IMR-90 (cell line): ENCODE measurements at regions not wholly inside any gene's neighbourhood (a gene's known extent, or its start where the extent isn't known, plus 50 kb on each side); places are given as distances from the start of the nearest gene placed in this dataset.

Experiments used
- ATAC-seq: fragments of 200-7000 bp; cut with Tn5 transposase; 2 replicates; pipeline ENCODE4 v1.9.1; 2020; ENCODE audit warnings: low read depth, mild to moderate bottlenecking, moderate library complexity
- BruUV-seq: library from RNA; stranded (reverse); fragments of 400-500 nt; replicated peaks from 2 replicates; lab custom pipeline; 2021; lab: Mats Ljungman, UMichigan
- CTCF ChIA-PET: fragments of 300-600 bp; formaldehyde crosslinking; extraction: SDS; loops from one replicate; lab custom pipeline; 2021; ENCODE audit warnings: antibody characterized with exemption; lab: Yijun Ruan, JAX
- POLR2A ChIA-PET: fragments of 300-600 bp; sonication (Branson Sonifier 250); formaldehyde crosslinking; loops from one replicate; lab custom pipeline; 2022; ENCODE audit warnings: antibody characterized with exemption; ENCODE audit not compliant: unreplicated experiment; lab: Charles Lee
- DNase-seq: peaks from one replicate; pipeline ENCODE4 v3.0.0; 2013
- H2AFZ ChIP-seq: replicated peaks from 2 replicates; pipeline ENCODE3; 2013; ENCODE audit warnings: low read length, mild to moderate bottlenecking; ENCODE audit not compliant: poor library complexity
- H2AK5ac ChIP-seq: 2 replicates; pipeline ENCODE4 v1.6.1; 2013; ENCODE audit warnings: low read depth, low read length, inconsistent platforms
- H2AK9ac ChIP-seq: replicated peaks from 2 replicates; pipeline ENCODE3; 2013; ENCODE audit warnings: mild to moderate bottlenecking, low read depth, low read length, moderate library complexity; ENCODE audit not compliant: poor library complexity
- H2BK120ac ChIP-seq: 2 replicates; pipeline ENCODE4 v1.6.1; 2013; ENCODE audit warnings: low read depth, low read length, inconsistent platforms
- H2BK15ac ChIP-seq: 3 replicates; pipeline ENCODE4 v1.6.1; 2013; ENCODE audit warnings: low read depth, low read length, inconsistent platforms
- H2BK20ac ChIP-seq: 2 replicates; pipeline ENCODE4 v1.6.1; 2013; ENCODE audit warnings: low read depth, mild to moderate bottlenecking, inconsistent platforms, low read length, moderate library complexity
- H2BK5ac ChIP-seq: 2 replicates; pipeline ENCODE4 v1.6.1; 2013; ENCODE audit warnings: mild to moderate bottlenecking, low read depth, low read length, inconsistent platforms; ENCODE audit not compliant: poor library complexity, severe bottlenecking
- H3K14ac ChIP-seq: replicated peaks from 2 replicates; pipeline ENCODE4 v1.6.1; 2013; ENCODE audit warnings: low read depth, low read length, inconsistent platforms
- H3K18ac ChIP-seq: 2 replicates; pipeline ENCODE4 v1.6.1; 2013; ENCODE audit warnings: low read depth, low read length, control low read depth
- H3K23ac ChIP-seq: 2 replicates; pipeline ENCODE4 v1.6.1; 2013; ENCODE audit warnings: low read depth, low read length, inconsistent platforms
- H3K27ac ChIP-seq: 2 replicates; pipeline ENCODE4 v1.5.1; 2013; ENCODE audit warnings: mild to moderate bottlenecking, control low read depth, low read length; ENCODE audit not compliant: insufficient read depth
- H3K27me3 ChIP-seq: 2 replicates; pipeline ENCODE4 v1.6.1; 2013; ENCODE audit warnings: low read length; ENCODE audit not compliant: control insufficient read depth, insufficient read depth
- H3K36me3 ChIP-seq: 2 replicates; pipeline ENCODE4 v1.6.1; 2013; ENCODE audit warnings: low read length, mixed read lengths; ENCODE audit not compliant: control insufficient read depth, insufficient read depth
- H3K4ac ChIP-seq: 2 replicates; pipeline ENCODE4 v1.6.1; 2013; ENCODE audit warnings: low read depth, low read length, inconsistent platforms
- H3K4me1 ChIP-seq: 2 replicates; pipeline ENCODE4 v1.6.1; 2013; ENCODE audit warnings: low read length, mixed read lengths; ENCODE audit not compliant: control insufficient read depth, insufficient read depth
- H3K4me2 ChIP-seq: 2 replicates; pipeline ENCODE4 v1.6.1; 2013; ENCODE audit warnings: low read depth, mild to moderate bottlenecking, control low read depth, low read length, moderate library complexity
- H3K4me3 ChIP-seq: 2 replicates; pipeline ENCODE4 v1.5.1; 2013; ENCODE audit warnings: low read depth, mild to moderate bottlenecking, control low read depth, low read length, moderate library complexity; ENCODE audit not compliant: insufficient read depth
- H3K56ac ChIP-seq: 2 replicates; pipeline ENCODE4 v1.6.1; 2013; ENCODE audit warnings: low read length, inconsistent platforms; ENCODE audit not compliant: insufficient read depth; ENCODE audit errors: extremely low read depth
- H3K79me1 ChIP-seq, 2 experiments: 2 replicates each; pipeline ENCODE4 v1.6.1; 2013; ENCODE audit warnings: low read length in 2 of 2, inconsistent platforms in 1 of 2, low read depth in 1 of 2
- H3K9ac ChIP-seq: 2 replicates; pipeline ENCODE4 v1.6.1; 2013; ENCODE audit warnings: low read depth, low read length, control low read depth
- H3K9me1 ChIP-seq: 2 replicates; pipeline ENCODE4 v1.6.1; 2013; ENCODE audit warnings: low read length, inconsistent platforms; ENCODE audit not compliant: insufficient read depth
- H3K9me3 ChIP-seq: 2 replicates; pipeline ENCODE4 v1.6.1; 2013; ENCODE audit warnings: low read length; ENCODE audit not compliant: control insufficient read depth, insufficient read depth
- H4K20me1 ChIP-seq: 2 replicates; pipeline ENCODE4 v1.6.1; 2013; ENCODE audit warnings: low read length, inconsistent platforms; ENCODE audit not compliant: insufficient read depth
- H4K5ac ChIP-seq: 2 replicates; pipeline ENCODE4 v1.6.1; 2013; ENCODE audit warnings: mild to moderate bottlenecking, low read depth, low read length, control low read depth
- H4K8ac ChIP-seq, 2 experiments: 2 replicates each; pipeline ENCODE4 v1.6.1; 2013; ENCODE audit warnings: low read depth in 2 of 2, low read length in 2 of 2, control low read depth in 1 of 2, inconsistent platforms in 1 of 2
- H4K91ac ChIP-seq: 2 replicates; pipeline ENCODE4 v1.6.1; 2013; ENCODE audit warnings: low read depth, low read length, inconsistent platforms; ENCODE audit not compliant: insufficient read depth
- BHLHE40 ChIP-seq: fragments of 150-350 bp; IDR thresholded peaks from 2 replicates; pipeline ENCODE4 v1.6.1; 2016; ENCODE audit warnings: mild to moderate bottlenecking, low read depth, low read length
- CHD1 ChIP-seq: IDR thresholded peaks from 2 replicates; pipeline ENCODE4 v1.6.1; 2012; ENCODE audit warnings: low read depth, low read length, improper control_type of control experiment
- CTCF ChIP-seq: conservative IDR thresholded peaks from 2 replicates; pipeline ENCODE4 v1.5.1; 2012; ENCODE audit warnings: mild to moderate bottlenecking, low read depth, low read length, improper control_type of control experiment
- ELK1 ChIP-seq: fragments of 150-350 bp; IDR thresholded peaks from 2 replicates; pipeline ENCODE4 v1.6.1; 2016; ENCODE audit warnings: low read depth, mild to moderate bottlenecking, low read length, moderate library complexity, borderline replicate concordance
- FOS ChIP-seq: fragments of 150-350 bp; IDR thresholded peaks from 2 replicates; pipeline ENCODE4 v1.6.1; 2016; ENCODE audit warnings: low read depth, low read length
- MAFK ChIP-seq: IDR thresholded peaks from 2 replicates; pipeline ENCODE4 v1.6.1; 2012; ENCODE audit warnings: low read depth, low read length, improper control_type of control experiment
- MAZ ChIP-seq: IDR thresholded peaks from 2 replicates; pipeline ENCODE4 v1.6.1; 2012; ENCODE audit warnings: low read depth, mild to moderate bottlenecking, low read length, improper control_type of control experiment, moderate library complexity, borderline replicate concordance
- POLR2A ChIP-seq: IDR thresholded peaks from 2 replicates; pipeline ENCODE4 v1.6.1; 2012; ENCODE audit warnings: mild to moderate bottlenecking, low read depth, low read length
- RAD21 ChIP-seq: IDR thresholded peaks from 2 replicates; pipeline ENCODE4 v1.6.1; 2012; ENCODE audit warnings: low read length, improper control_type of control experiment
- RCOR1 ChIP-seq: IDR thresholded peaks from 2 replicates; pipeline ENCODE4 v1.6.1; 2012; ENCODE audit warnings: mild to moderate bottlenecking, low read length, improper control_type of control experiment; ENCODE audit not compliant: insufficient replicate concordance
- RFX5 ChIP-seq: IDR thresholded peaks from 2 replicates; pipeline ENCODE4 v1.8.0; 2012; ENCODE audit warnings: low read depth, mild to moderate bottlenecking, low read length, moderate library complexity
- SMC3 ChIP-seq: fragments of 150-350 bp; IDR thresholded peaks from 2 replicates; pipeline ENCODE4 v1.6.1; 2016; ENCODE audit warnings: low read depth, mild to moderate bottlenecking, antibody characterized with exemption, low read length, moderate library complexity
- USF2 ChIP-seq: fragments of 150-350 bp; IDR thresholded peaks from 2 replicates; pipeline ENCODE4 v1.6.1; 2017; ENCODE audit warnings: mild to moderate bottlenecking, antibody characterized with exemption, low read length, low read depth
- WGBS, 2 experiments: methylation state at CpG; one replicate each; pipeline versions ENCODE4 v1.1.5 to v1.1.7; 2013; ENCODE audit warnings: missing lambda C conversion rate in 2 of 2; ENCODE audit not compliant: insufficient read length in 1 of 2; ENCODE audit errors: extremely low coverage in 2 of 2; 5-methylcytosine and 5-hydroxymethylcytosine counted together
- dilution Hi-C: fragments of 300-500 bp; cut with HindIII; formaldehyde crosslinking; loops from one replicate; pipeline ENCODE4 v1.14.3; 2018; ENCODE audit warnings: low sequenced_read_pairs; ENCODE audit not compliant: unreplicated experiment
- in situ Hi-C: fragments of 300-500 bp; cut with MboI; formaldehyde crosslinking; loops from 3 replicates; pipeline ENCODE4 v1.14.3; 2019; ENCODE audit warnings: low sequenced_read_pairs, inconsistent platforms, mixed read lengths
- intact Hi-C: fragments of 100-400 bp; cut with micrococcal nuclease; formaldehyde crosslinking; loops from 2 replicates; pipeline ENCODE4 v1.10.0; 2022

GRCh38 chr15:62773369-62774165, 269.0 kb upstream of the TPM1 start:
- no peak for ATAC-seq
- Histone ChIP-seq H3K4me2 (no peak overlapping the region), H2BK5ac (no peak overlapping the region), H3K9ac (no peak overlapping the region), H3K14ac (no peak overlapping the region), H3K79me1 (0 out of 4 replicates have a peak, but pooled peaks cover 0 to 3% of the 10 kb centered on the region in 2 experiments), H2BK120ac (no peak overlapping the region), H3K27me3 (no peaks in the 10 kb centered on the region), H4K5ac (no peak overlapping the region), H2AK5ac (no peak overlapping the region), H3K23ac (no peak overlapping the region), H3K27ac (no peak overlapping the region), H3K36me3 (peaks cover 13% of the 10 kb centered on the region), H3K56ac (no peak overlapping the region), H2BK20ac (no peak overlapping the region), H4K8ac (no peak overlapping the region), H4K91ac (no peak overlapping the region), H4K20me1 (peaks cover 3% of the 10 kb centered on the region; the same call in 1 of the 2 replicates), H2AFZ (no peak overlapping the region), H2AK9ac (no peak overlapping the region), H3K4me3 (no peak overlapping the region), H3K9me1 (peaks cover 21% of the 10 kb centered on the region), H3K18ac (no peak overlapping the region), H2BK15ac (peak overlapping the region; percentile 56; the same call in 1 of the 3 replicates), H3K4me1 (peaks cover 6% of the 10 kb centered on the region), H3K4ac (no peak overlapping the region), H3K9me3 (no peaks in the 10 kb centered on the region)
- dilution Hi-C loops: no loop called here
- intact Hi-C loops: no loop called here
- no TSS peak for BruUV-seq
- ChIA-PET CTCF (no interaction called here), POLR2A (no interaction called here)
- no peak for TF ChIP-seq USF2
- TF ChIP-seq SMC3: no peak
- TF ChIP-seq MAFK: no peak
- no peak for TF ChIP-seq BHLHE40
- no peak for TF ChIP-seq POLR2A
- no peak for TF ChIP-seq MAZ
- TF ChIP-seq RAD21: no peak
- no peak for TF ChIP-seq CHD1
- TF ChIP-seq RCOR1: no peak
- TF ChIP-seq FOS: no peak
- TF ChIP-seq CTCF: no peak
- no peak for TF ChIP-seq RFX5
- no peak for TF ChIP-seq ELK1
- whole genome bisulfite sequencing, 2 experiments: 90% methylated on average over 2 of the region's 12 CpGs; no CpG with 5 or more reads in 1 of the 2 experiments
- no peak for DNase-seq
- in situ Hi-C loops: no loop called here
